Prostate gland (tissue), 2 donors: ENCODE measurements at regions not wholly inside any gene's neighbourhood (a gene's known extent, or its start where the extent isn't known, plus 50 kb on each side); places are given as distances from the start of the nearest gene placed in this dataset.
"Not testable (repeated sequence)": the region's sequence is repeated elsewhere in the genome, so short reads cannot be mapped to it uniquely, and the experiment has no call there.

ENCODE experiments used
- DNase-seq: peaks from one replicate; pipeline ENCODE4 v3.0.0-alpha.2; 2019; ENCODE audit warnings: low spot score
- H3K27ac ChIP-seq, 2 donors: fragments of 200-600 bp; sonication (generic); 2 replicates each; pipeline ENCODE4 v1.5.1; 2017 to 2019
- H3K27me3 ChIP-seq: fragments of 200-600 bp; sonication (generic); replicated peaks from 2 replicates; pipeline ENCODE4 v1.5.1; 2019; ENCODE audit not compliant: insufficient read depth
- H3K36me3 ChIP-seq, 2 donors: fragments of 200-600 bp; sonication (generic); 1 replicate in 1 of 2; 2 replicates in 1 of 2; pipeline versions ENCODE4 v1.5.1 to v1.8.1; 2017 to 2019
- H3K4me1 ChIP-seq: fragments of 200-600 bp; sonication (generic); replicated peaks from 2 replicates; pipeline ENCODE4 v1.5.1; 2019
- H3K4me3 ChIP-seq, 2 donors: fragments of 200-600 bp; sonication (generic); 2 replicates each; pipeline ENCODE4 v1.5.1; 2017 to 2019
- H3K9me3 ChIP-seq: fragments of 200-600 bp; sonication (generic); 2 replicates; pipeline ENCODE4 v1.5.1; 2017
- POLR2A ChIP-seq: fragments of 450-650 bp; IDR thresholded peaks from one replicate; pipeline ENCODE4 v1.6.1; 2016; ENCODE audit warnings: antibody characterized with exemption, mild to moderate bottlenecking
- POLR2AphosphoS5 ChIP-seq: sonication (generic); formaldehyde crosslinking; IDR thresholded peaks from one replicate; pipeline ENCODE4 v1.6.1; 2017; ENCODE audit warnings: antibody characterized with exemption
- WGBS: methylation state at CpG from one replicate; pipeline ENCODE4 v1.1.5; 2018; 5-methylcytosine and 5-hydroxymethylcytosine counted together
- intact Hi-C: fragments of 100-400 bp; cut with DNase I; formaldehyde crosslinking; loops from one replicate; pipeline ENCODE4 v1.14.2; 2022
- TF ChIP-seq, protein P1 (sequence below), 4 experiments: fragments of 200-600 bp in 2 of 4; fragments of 450-650 bp in 2 of 4; sonication (generic) in 2 of 4; IDR thresholded peaks; 1 replicate in 3 of 4; 2 replicates in 1 of 4; pipeline ENCODE4 v1.5.1; 2016 to 2019; ENCODE audit warnings: antibody characterized with exemption in 4 of 4, mild to moderate bottlenecking in 2 of 4, moderate library complexity in 2 of 4

DNA sequence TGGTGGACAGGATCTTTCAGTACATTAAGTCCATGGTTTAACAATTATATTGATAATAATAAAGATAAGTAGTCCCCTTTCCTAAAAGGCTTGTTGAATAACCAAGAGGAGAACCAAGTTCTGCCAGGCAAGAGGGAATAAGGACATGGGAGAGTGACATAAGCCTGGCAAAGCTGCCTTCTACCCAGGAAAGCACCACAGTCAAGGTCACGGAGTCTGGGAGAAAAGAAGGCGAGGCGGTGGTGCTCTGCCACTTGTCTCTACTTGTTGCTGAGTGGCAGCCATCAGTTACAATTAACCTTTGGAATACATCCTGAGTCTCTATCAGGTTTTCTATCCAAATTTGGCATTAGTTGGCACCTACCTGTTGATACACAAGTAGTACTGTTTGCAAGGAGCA lies 101.7 kb upstream of the GATA6 start:
- no peaks in the 10 kb centered on the region for H3K36me3 ChIP-seq
- no peaks in the 10 kb centered on the region for H3K9me3 ChIP-seq
- H3K4me3 ChIP-seq = no peak overlapping the region
- TF ChIP-seq POLR2A (no peak), POLR2AphosphoS5 (no peak)
- TF ChIP-seq, protein P1, sequence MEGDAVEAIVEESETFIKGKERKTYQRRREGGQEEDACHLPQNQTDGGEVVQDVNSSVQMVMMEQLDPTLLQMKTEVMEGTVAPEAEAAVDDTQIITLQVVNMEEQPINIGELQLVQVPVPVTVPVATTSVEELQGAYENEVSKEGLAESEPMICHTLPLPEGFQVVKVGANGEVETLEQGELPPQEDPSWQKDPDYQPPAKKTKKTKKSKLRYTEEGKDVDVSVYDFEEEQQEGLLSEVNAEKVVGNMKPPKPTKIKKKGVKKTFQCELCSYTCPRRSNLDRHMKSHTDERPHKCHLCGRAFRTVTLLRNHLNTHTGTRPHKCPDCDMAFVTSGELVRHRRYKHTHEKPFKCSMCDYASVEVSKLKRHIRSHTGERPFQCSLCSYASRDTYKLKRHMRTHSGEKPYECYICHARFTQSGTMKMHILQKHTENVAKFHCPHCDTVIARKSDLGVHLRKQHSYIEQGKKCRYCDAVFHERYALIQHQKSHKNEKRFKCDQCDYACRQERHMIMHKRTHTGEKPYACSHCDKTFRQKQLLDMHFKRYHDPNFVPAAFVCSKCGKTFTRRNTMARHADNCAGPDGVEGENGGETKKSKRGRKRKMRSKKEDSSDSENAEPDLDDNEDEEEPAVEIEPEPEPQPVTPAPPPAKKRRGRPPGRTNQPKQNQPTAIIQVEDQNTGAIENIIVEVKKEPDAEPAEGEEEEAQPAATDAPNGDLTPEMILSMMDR (IDR thresholded peaks at IDR 0.05) = no peak
- 86% methylated on average over 3 of the region's 3 CpGs for WGBS
- intact Hi-C loops = no loop called here
- no peaks in the 10 kb centered on the region for H3K4me1 ChIP-seq
- no peak overlapping the region for H3K27ac ChIP-seq
- no peak for DNase-seq
- no peaks in the 10 kb centered on the region for H3K27me3 ChIP-seq

DNA sequence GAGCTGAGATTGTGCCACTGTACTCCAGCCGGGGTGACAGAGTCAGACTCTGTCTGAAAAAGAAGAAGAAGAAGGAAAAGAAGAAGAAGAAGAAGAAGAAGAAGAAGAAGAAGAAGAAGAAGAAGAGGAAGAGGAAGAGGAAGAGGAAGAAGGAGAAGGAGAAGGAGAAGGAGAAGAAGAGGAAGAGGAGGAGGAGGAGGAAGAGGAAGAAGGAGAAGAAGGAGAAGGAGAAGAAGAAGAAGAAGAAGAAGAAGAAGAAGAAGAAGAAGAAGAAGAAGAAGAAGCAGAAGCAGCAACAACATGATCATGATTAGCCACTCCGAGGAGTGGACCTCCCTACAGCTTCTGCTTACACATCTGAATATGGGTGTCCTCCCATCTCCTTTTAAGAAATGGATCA lies 100.6 kb upstream of the GATA6 start:
- H3K9me3 ChIP-seq, H3K27ac ChIP-seq, DNase-seq, H3K4me1 ChIP-seq, H3K27me3 ChIP-seq, H3K36me3 ChIP-seq, H3K4me3 ChIP-seq, intact Hi-C loops: not testable (repeated sequence)
- WGBS = 93% methylated on average over 2 of the region's 2 CpGs

DNA sequence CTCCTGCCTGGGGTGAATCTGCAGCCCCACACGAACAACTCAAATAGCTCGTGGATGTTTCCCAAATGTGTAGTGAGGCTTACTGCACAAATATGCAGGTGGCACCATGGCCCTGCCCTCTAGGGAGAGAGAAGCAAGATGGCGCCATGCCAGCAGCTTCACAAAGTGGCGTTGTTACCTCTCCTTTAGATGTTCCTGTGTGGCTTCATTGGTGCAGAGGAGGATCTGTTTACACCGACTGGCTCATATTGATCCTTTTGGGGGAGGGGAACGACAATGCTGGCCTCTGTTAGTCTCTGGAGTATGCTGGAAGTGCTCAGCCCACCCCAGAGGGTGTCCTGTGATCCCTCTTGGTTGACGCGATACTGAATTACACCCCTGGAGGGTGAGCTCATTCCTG lies 99.5 kb upstream of the GATA6 start:
- H3K27me3 ChIP-seq = no peaks in the 10 kb centered on the region
- H3K27ac ChIP-seq = no peak overlapping the region
- H3K4me3 ChIP-seq = no peak overlapping the region
- H3K9me3 ChIP-seq = no peaks in the 10 kb centered on the region
- intact Hi-C loops = no loop called here
- H3K4me1 ChIP-seq = no peaks in the 10 kb centered on the region
- TF ChIP-seq, protein P1 (IDR thresholded peaks at IDR 0.05) = no peak
- no peak for DNase-seq
- no peaks in the 10 kb centered on the region for H3K36me3 ChIP-seq
- WGBS = 58% methylated on average over 8 of the region's 8 CpGs

DNA sequence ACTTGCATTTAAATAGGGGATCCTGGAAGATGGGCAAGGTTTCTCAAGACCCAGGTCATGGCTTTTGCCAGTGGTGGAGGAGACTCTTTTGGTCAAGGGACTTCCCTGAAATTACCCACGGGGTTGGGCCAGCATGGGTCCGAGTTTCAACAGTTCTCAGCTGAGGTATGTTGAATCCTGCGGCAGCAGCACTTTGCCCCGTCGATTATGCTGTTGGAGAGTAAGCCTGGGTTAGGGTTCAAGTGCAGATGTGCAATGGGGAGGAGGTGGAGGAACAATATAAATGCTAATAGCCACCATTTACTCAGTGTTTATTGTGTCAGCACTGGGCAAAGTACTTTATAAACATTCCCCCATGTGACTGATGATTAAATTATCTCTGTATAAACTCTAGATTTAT lies 96.0 kb upstream of the GATA6 start:
- H3K27ac ChIP-seq = no peak overlapping the region
- H3K27me3 ChIP-seq = no peaks in the 10 kb centered on the region
- no peaks in the 10 kb centered on the region for H3K36me3 ChIP-seq
- H3K4me1 ChIP-seq = no peaks in the 10 kb centered on the region
- 90% methylated on average over 5 of the region's 5 CpGs for WGBS
- TF ChIP-seq, protein P1 (IDR thresholded peaks at IDR 0.05) = no peak
- no peak for TF ChIP-seq POLR2A
- no peak for TF ChIP-seq POLR2AphosphoS5
- intact Hi-C loops = no loop called here
- no peak overlapping the region for H3K4me3 ChIP-seq
- DNase-seq = no peak
- H3K9me3 ChIP-seq = no peaks in the 10 kb centered on the region

DNA sequence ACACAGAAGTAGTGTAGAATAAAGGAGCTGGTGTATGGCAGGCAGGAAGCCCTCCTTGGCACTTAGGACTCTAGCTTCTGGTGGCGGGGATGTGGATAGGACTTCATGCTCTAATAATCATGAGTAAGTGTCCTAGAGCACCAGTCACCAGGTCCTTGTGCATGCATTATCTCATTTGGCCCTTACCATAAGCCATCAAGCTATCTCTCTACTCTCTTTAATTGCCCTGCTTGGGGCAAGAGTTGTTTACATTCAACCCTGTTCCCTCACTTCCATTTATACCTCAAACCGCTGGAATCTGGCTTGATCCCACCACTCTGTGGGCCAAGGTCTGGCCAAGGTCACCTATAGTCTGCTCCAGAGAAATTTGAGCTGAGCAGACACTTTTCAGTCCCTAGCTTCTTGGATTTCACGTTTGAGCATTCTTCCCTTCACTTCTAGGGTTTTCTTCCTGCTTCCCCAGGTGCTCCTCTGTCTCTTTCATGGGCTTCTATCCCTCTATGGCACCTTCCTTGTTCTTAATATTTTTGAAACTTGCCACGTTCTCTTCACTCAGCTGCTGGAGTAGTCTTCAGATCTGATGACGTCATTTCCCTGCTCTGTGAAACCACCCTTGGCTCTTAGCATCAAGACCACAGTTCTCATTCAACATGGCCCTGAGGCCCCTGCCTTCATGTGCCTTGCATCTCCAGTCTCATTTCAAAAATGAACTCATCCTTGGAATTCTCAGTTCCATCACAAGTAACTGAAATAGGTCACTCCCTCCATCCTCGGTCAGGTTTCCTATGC lies 94.9 kb upstream of the GATA6 start:
- no peaks in the 10 kb centered on the region for H3K36me3 ChIP-seq
- 78% methylated on average over 6 of the region's 6 CpGs for WGBS
- no peaks in the 10 kb centered on the region for H3K4me1 ChIP-seq
- no peak overlapping the region for H3K27ac ChIP-seq
- intact Hi-C loops = no loop called here
- no peaks in the 10 kb centered on the region for H3K9me3 ChIP-seq
- no peak for DNase-seq
- TF ChIP-seq, protein P1 (IDR thresholded peaks at IDR 0.05) = no peak
- TF ChIP-seq POLR2A = no peak
- TF ChIP-seq POLR2AphosphoS5 = no peak
- H3K4me3 ChIP-seq = no peak overlapping the region
- H3K27me3 ChIP-seq = no peaks in the 10 kb centered on the region
